Activated CD8-positive, alpha-beta T cell treated with anti-CD3 and anti-CD28 coated beads, Interleukin-2, amount 10 ng/mL, durations not matched to agents 7 days and 5 days (primary cell): ENCODE measurements at regions not wholly inside any gene's neighbourhood (a gene's known extent, or its start where the extent isn't known, plus 50 kb on each side); places are given as distances from the start of the nearest gene placed in this dataset.
"Not testable (repeated sequence)": the region's sequence is repeated elsewhere in the genome, so short reads cannot be mapped to it uniquely, and the experiment has no call there.

Experiments used
- ATAC-seq: fragments of 150-1000 bp; cut with Tn5 transposase; one replicate; pipeline ENCODE4 v1.10.0; 2021; ENCODE audit warnings: moderate library complexity
- CTCF ChIA-PET: fragments of 350-600 bp; sonication (Branson Sonifier 250); formaldehyde crosslinking; loops from one replicate; lab custom pipeline; 2021; ENCODE audit warnings: antibody characterized with exemption; lab: Charles Lee
- POLR2A ChIA-PET: fragments of 350-600 bp; sonication (Branson Sonifier 250); formaldehyde crosslinking; loops from one replicate; lab custom pipeline; 2021; ENCODE audit warnings: antibody characterized with exemption; lab: Charles Lee
- DNase-seq: peaks from one replicate; pipeline ENCODE4 v3.0.0-alpha.2; 2020
- H3K27ac Mint-ChIP-seq: one replicate; pipeline ENCODE4 v1.8.0; 2021; ENCODE audit warnings: mild to moderate bottlenecking, mixed read lengths
- H3K27me3 Mint-ChIP-seq: one replicate; pipeline ENCODE4 v1.8.0; 2021; ENCODE audit warnings: low read depth, mixed read lengths
- H3K36me3 Mint-ChIP-seq: one replicate; pipeline ENCODE4 v1.8.0; 2021; ENCODE audit warnings: low read depth, mixed read lengths
- H3K4me1 Mint-ChIP-seq: one replicate; pipeline ENCODE4 v1.8.0; 2021; ENCODE audit warnings: low read depth, mixed read lengths
- H3K4me3 Mint-ChIP-seq: one replicate; pipeline ENCODE4 v1.8.0; 2021; ENCODE audit warnings: mild to moderate bottlenecking, mixed read lengths
- H3K9me3 Mint-ChIP-seq: one replicate; pipeline ENCODE4 v1.8.0; 2022; ENCODE audit warnings: mixed read lengths; ENCODE audit not compliant: insufficient read depth

DNA sequence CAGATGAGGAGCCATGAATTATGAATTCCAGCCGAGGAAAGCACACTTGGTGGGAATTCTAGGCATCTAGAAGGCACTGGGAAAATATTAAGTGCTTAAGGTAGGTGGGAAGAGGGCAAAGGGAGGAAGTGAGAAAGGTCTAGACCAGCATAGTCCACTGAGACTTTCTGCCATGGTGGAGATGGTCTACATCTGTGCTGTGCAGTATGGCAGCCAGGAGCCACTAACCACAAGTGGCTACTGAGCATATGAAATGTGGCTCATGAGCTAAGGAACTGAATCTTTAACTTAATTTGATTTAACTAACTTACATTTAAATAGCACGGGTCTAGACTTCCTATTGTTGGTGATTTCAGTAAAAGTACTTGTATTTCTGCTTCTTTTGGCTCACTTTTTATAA lies 82.5 kb upstream of the SEM1 start:
- no peaks in the 10 kb centered on the region for H3K4me1 Mint-ChIP-seq
- no peaks in the 10 kb centered on the region for H3K36me3 Mint-ChIP-seq
- POLR2A ChIA-PET: no interaction called here
- peaks cover 11% of the 10 kb centered on the region for H3K27me3 Mint-ChIP-seq
- CTCF ChIA-PET: no interaction called here
- H3K27ac Mint-ChIP-seq: no peak overlapping the region
- ATAC-seq (no peak), DNase-seq (no peak)
- no peaks in the 10 kb centered on the region for H3K9me3 Mint-ChIP-seq
- H3K4me3 Mint-ChIP-seq: no peak overlapping the region

- ChIA-PET POLR2A (no interaction called here), CTCF (no interaction called here)
Measured at GRCh38 chr7:96794063-96794462, 84.4 kb upstream of the SEM1 start.

GRCh38 chr7:96800122-96800521 lies 90.5 kb upstream of the SEM1 start:
- H3K9me3 Mint-ChIP-seq: no peaks in the 10 kb centered on the region
- H3K4me1 Mint-ChIP-seq: no peaks in the 10 kb centered on the region
- H3K4me3 Mint-ChIP-seq: no peak overlapping the region
- ChIA-PET CTCF (no interaction called here), POLR2A (no interaction called here)
- no peaks in the 10 kb centered on the region for H3K36me3 Mint-ChIP-seq
- H3K27me3 Mint-ChIP-seq: peaks cover 17% of the 10 kb centered on the region
- DNase-seq (no peak), ATAC-seq (no peak)
- H3K27ac Mint-ChIP-seq: no peak overlapping the region

More at GRCh38 chr7:96794063-96794462, 84.4 kb upstream of the SEM1 start:
- ATAC-seq (no peak), DNase-seq (no peak)
- peaks cover 15% of the 10 kb centered on the region for H3K27me3 Mint-ChIP-seq
- H3K27ac Mint-ChIP-seq: no peak overlapping the region
- H3K36me3 Mint-ChIP-seq: no peaks in the 10 kb centered on the region
- no peaks in the 10 kb centered on the region for H3K4me1 Mint-ChIP-seq
- H3K4me3 Mint-ChIP-seq: no peak overlapping the region
- H3K9me3 Mint-ChIP-seq: no peaks in the 10 kb centered on the region

DNA sequence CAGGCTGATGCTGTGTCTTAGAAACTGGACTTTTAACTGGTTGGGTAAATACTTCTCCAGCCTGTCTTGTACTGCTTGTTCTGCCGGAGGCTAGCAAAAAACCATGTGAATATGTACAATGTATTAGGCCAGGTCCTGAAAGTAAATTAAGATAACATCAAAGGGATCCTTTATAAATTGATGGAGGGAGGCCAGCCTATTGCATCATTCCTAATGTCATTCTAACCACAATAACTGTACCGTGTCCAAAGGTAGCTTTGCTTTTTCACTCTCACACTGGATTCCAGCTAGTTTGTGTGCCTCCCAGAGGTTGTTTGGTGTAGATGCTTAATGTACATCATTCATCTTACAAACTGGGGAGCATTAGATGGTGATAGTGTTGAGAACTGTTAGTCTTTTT lies 91.2 kb upstream of the SEM1 start:
- no peak overlapping the region for H3K4me3 Mint-ChIP-seq
- H3K9me3 Mint-ChIP-seq: no peaks in the 10 kb centered on the region
- no peaks in the 10 kb centered on the region for H3K36me3 Mint-ChIP-seq
- peaks cover 16% of the 10 kb centered on the region for H3K27me3 Mint-ChIP-seq
- no peak overlapping the region for H3K27ac Mint-ChIP-seq
- ChIA-PET POLR2A (no interaction called here), CTCF (no interaction called here)
- ATAC-seq (no peak), DNase-seq (no peak)
- H3K4me1 Mint-ChIP-seq: no peaks in the 10 kb centered on the region

- H3K9me3 Mint-ChIP-seq: no peaks in the 10 kb centered on the region
- no peaks in the 10 kb centered on the region for H3K4me1 Mint-ChIP-seq
- H3K27ac Mint-ChIP-seq: no peak overlapping the region
- no peak for ATAC-seq
- ChIA-PET POLR2A (no interaction called here), CTCF (no interaction called here)
- H3K36me3 Mint-ChIP-seq: no peaks in the 10 kb centered on the region
- DNase-seq: no peak
- no peak overlapping the region for H3K4me3 Mint-ChIP-seq
- peaks cover 29% of the 10 kb centered on the region for H3K27me3 Mint-ChIP-seq
Measured at GRCh38 chr7:96819111-96819700, 109.6 kb upstream of the SEM1 start.

DNA sequence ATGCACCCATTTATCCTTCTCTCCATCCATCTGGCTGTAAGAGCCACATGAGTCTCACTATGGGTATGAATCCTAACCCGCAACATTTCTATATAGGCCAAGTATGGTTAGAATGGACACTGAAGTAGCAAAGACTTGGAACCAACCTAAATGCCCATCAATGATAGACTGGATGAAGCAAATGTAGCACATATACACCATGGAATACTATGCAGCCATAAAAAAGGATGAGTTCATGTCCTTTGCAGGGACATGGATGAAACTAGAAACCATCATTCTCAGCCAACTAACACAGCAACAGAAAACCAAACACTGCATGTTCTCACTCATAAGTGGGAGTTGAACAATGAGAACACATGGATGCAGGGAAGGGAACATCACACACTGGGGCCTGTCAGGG lies 111.5 kb upstream of the SEM1 start:
- H3K27ac Mint-ChIP-seq, H3K9me3 Mint-ChIP-seq, H3K4me3 Mint-ChIP-seq, POLR2A ChIA-PET, DNase-seq, ATAC-seq, H3K36me3 Mint-ChIP-seq, H3K4me1 Mint-ChIP-seq, CTCF ChIA-PET: not testable (repeated sequence)
- H3K27me3 Mint-ChIP-seq: peaks cover 28% of the 10 kb centered on the region

DNA sequence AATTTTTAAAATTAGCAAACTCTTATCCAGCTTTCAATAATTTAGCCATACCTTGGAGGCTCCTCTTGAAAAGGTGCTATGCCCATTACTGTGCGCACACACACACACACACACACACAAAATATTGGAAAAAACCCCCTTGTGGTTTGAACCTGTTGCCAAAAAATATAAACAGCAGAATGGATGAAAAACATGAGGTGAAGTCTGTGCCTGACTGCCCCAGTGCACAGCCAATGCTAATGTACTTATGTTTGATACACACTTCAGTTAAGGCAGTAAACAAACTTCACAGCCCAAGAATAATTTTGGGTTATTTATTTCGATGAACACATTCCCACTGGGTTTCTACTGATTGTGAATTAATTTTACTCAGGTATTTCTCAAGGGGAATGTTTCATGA lies 113.2 kb upstream of the SEM1 start:
- CTCF ChIA-PET: no interaction called here
- Mint-ChIP-seq H3K27me3 (peaks cover 28% of the 10 kb centered on the region), H3K36me3 (no peaks in the 10 kb centered on the region), H3K9me3 (no peaks in the 10 kb centered on the region), H3K4me1 (peaks cover 3% of the 10 kb centered on the region), H3K27ac (no peak overlapping the region), H3K4me3 (no peak overlapping the region)
- no peak for ATAC-seq
- no peak for DNase-seq
- POLR2A ChIA-PET: no interaction called here

- Mint-ChIP-seq H3K9me3 (no peaks in the 10 kb centered on the region), H3K4me3 (no peak overlapping the region), H3K27me3 (peaks cover 30% of the 10 kb centered on the region), H3K4me1 (peaks cover 3% of the 10 kb centered on the region), H3K27ac (no peak overlapping the region), H3K36me3 (no peaks in the 10 kb centered on the region)
- ChIA-PET POLR2A (no interaction called here), CTCF (no interaction called here)
- no peak for DNase-seq
- ATAC-seq: no peak
Measured at GRCh38 chr7:96823274-96823673, 113.6 kb upstream of the SEM1 start.

- Mint-ChIP-seq H3K9me3 (peaks cover 3% of the 10 kb centered on the region), H3K4me1 (peaks cover 3% of the 10 kb centered on the region), H3K27me3 (peaks cover 33% of the 10 kb centered on the region), H3K36me3 (no peaks in the 10 kb centered on the region), H3K4me3 (no peak overlapping the region), H3K27ac (no peak overlapping the region)
- ATAC-seq (no peak), DNase-seq (no peak)
- POLR2A ChIA-PET: no interaction called here
- CTCF ChIA-PET: no interaction called here
Measured at GRCh38 chr7:96824686-96825085, 115.0 kb upstream of the SEM1 start.

DNA sequence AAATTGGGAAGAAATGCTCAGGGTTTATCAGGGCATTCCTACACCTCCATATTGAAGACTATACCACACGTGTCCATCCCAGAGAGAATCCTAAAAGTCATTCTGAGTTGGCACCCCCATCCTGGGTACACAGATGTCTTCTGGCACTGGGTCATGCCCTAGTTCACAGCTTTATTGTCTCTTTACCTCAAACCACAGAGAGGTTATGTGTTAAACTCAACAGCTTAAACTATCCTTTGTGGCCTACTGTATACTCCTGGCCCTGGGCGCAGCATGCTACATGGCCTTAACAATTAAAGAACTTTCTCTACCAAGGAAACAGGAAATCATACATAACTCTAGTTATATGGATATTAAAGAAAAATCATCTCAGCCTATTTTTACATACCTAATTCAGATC lies 115.6 kb upstream of the SEM1 start:
- peaks cover 31% of the 10 kb centered on the region for H3K27me3 Mint-ChIP-seq
- CTCF ChIA-PET: no interaction called here
- ATAC-seq: no peak

DNA sequence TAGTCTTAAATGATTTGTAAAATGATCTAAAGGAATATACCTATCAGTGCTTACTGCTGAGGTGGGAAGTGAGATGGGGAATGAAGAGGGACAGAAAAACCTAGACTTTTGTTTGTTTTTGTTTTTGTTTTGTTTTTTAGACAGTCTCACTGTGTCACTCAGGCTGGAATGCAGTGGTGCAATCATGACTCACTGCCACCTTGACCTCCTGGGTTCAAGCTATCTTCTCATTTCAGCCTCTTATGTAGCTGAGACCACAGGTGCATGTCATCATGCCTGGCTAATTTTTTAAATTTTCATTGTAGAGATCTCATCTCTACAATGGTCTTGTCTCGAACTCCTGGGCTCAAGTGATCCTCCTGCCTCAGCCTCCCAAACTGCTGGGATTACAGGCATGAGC lies 116.4 kb upstream of the SEM1 start:
- H3K4me3 Mint-ChIP-seq: no peak overlapping the region
- DNase-seq: no peak
- H3K4me1 Mint-ChIP-seq: peaks cover 3% of the 10 kb centered on the region
- CTCF ChIA-PET: no interaction called here
- H3K36me3 Mint-ChIP-seq: no peaks in the 10 kb centered on the region
- peaks cover 34% of the 10 kb centered on the region for H3K27me3 Mint-ChIP-seq
- H3K27ac Mint-ChIP-seq: no peak overlapping the region
- POLR2A ChIA-PET: interaction anchor here (0.6 kb wide), 1 partner anchor 225 kb away, joined by 3 read pairs; no protein-coding TSS in a partner anchor
- ATAC-seq: no peak
- H3K9me3 Mint-ChIP-seq: peaks cover 4% of the 10 kb centered on the region

More for the DNA sequence above, 115.6 kb upstream of the SEM1 start:
- Mint-ChIP-seq H3K36me3 (no peaks in the 10 kb centered on the region), H3K4me1 (peaks cover 3% of the 10 kb centered on the region), H3K27ac (no peak overlapping the region), H3K9me3 (peaks cover 4% of the 10 kb centered on the region), H3K4me3 (no peak overlapping the region)
- POLR2A ChIA-PET: no interaction called here
- DNase-seq: no peak

DNA sequence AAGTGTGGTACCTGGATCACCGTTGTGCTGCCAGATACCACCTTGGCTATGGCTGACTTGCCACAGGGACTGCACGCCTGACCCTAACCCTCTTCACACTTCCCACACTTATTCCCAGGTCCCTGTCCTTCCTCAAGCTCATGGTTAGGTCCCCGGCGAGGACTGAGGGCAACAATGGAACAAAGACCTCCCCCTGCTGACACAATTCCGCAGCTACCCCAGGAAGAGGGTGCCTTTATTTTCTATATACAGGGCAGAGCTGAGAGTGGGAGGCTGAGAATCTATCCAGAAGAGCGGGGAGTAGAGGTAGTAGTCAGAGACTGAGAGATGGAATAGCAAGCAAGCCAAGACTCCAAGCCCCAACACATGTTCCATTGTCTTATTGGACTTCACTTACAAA lies 118.1 kb upstream of the SEM1 start:
- CTCF ChIA-PET: no interaction called here

DNA sequence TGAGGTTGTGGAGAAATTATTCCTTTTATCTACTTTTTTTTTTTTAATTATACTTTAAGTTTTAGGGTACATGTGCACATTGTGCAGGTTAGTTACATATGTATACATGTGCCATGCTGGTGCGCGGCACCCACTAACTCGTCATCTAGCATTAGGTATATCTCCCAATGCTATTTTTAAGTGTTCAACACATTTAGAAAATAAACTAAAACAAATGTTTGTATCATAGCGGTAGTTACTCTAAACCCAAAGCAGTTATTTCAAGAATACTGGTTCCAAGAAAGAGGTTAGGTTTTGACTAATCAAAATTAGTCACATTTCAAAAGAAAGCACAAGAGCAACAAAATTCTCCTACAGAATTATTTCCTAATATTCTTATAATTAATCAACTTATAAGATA lies 119.5 kb upstream of the SEM1 start:
- H3K36me3 Mint-ChIP-seq, H3K4me3 Mint-ChIP-seq, H3K27ac Mint-ChIP-seq, CTCF ChIA-PET, H3K4me1 Mint-ChIP-seq, ATAC-seq, DNase-seq, POLR2A ChIA-PET, H3K9me3 Mint-ChIP-seq: not testable (repeated sequence)
- peaks cover 42% of the 10 kb centered on the region for H3K27me3 Mint-ChIP-seq

More for the DNA sequence above, 118.1 kb upstream of the SEM1 start:
- POLR2A ChIA-PET: no interaction called here
- H3K4me3 Mint-ChIP-seq: no peak overlapping the region
- H3K36me3 Mint-ChIP-seq: no peaks in the 10 kb centered on the region
- H3K4me1 Mint-ChIP-seq: peaks cover 3% of the 10 kb centered on the region
- H3K27ac Mint-ChIP-seq: no peak overlapping the region
- H3K27me3 Mint-ChIP-seq: peaks cover 42% of the 10 kb centered on the region
- ATAC-seq: no peak
- peaks cover 4% of the 10 kb centered on the region for H3K9me3 Mint-ChIP-seq
- DNase-seq: no peak
